K562 (cell line): ENCODE measurements at regions not wholly inside any gene's neighbourhood (a gene's known extent, or its start where the extent isn't known, plus 50 kb on each side); places are given as distances from the start of the nearest gene placed in this dataset.

Experiments
- ATAC-seq: fragments of 200-7000 bp; cut with Tn5 transposase; 3 replicates; pipeline ENCODE4 v1.9.1; 2020; ENCODE audit warnings: moderate library complexity
- BruUV-seq: library from RNA; stranded (reverse); fragments of 400-500 nt; replicated peaks from 2 replicates; lab custom pipeline; 2021; lab: Mats Ljungman, UMichigan
- CTCF ChIA-PET: fragments of 300-600 bp; formaldehyde crosslinking; extraction: SDS; loops from one replicate; lab custom pipeline; 2021; ENCODE audit warnings: low intra/inter-chr PET ratio; lab: Yijun Ruan, JAX
- POLR2A ChIA-PET: fragments of 300-600, 350-650 bp; sonication (Branson Sonifier 250); formaldehyde crosslinking; extraction: SDS; loops from one replicate; lab custom pipeline; 2021; ENCODE audit warnings: antibody characterized with exemption, inconsistent platforms; lab: Yijun Ruan, JAX
- DNase-seq, 4 experiments: peaks; one replicate each; pipeline versions ENCODE4 v3.0.0 to v3.0.0-alpha.2; 2011 to 2018; ENCODE audit warnings: low spot score in 3 of 4, mixed read lengths in 3 of 4; ENCODE audit errors: extremely low read depth in 1 of 4
- FAIRE-seq: peaks from 2 replicates; lab custom pipeline; 2011; peaks lifted over from hg19 to GRCh38; lab: Jason Lieb, UNC
- H2AFZ ChIP-seq: 2 replicates; pipeline ENCODE4 v1.6.0; 2011; ENCODE audit warnings: low read depth, low read length, control low read depth, inconsistent platforms
- H3K27ac ChIP-seq: fragments of 200-600 bp; 3 replicates; pipeline ENCODE4 v1.8.0; 2011; ENCODE audit warnings: low read depth, mild to moderate bottlenecking, control low read depth, inconsistent platforms, low read length, moderate library complexity, mixed read lengths; ENCODE audit errors: extremely low read depth
- H3K27me3 ChIP-seq, 2 experiments: fragments of 300-600 bp in 1 of 2; 2 replicates in 1 of 2; 3 replicates in 1 of 2; pipeline versions ENCODE4 v1.6.0 to v1.8.0; 2011; ENCODE audit warnings: inconsistent platforms in 2 of 2, low read length in 2 of 2, mild to moderate bottlenecking in 1 of 2, mixed read lengths in 1 of 2, moderate library complexity in 1 of 2; ENCODE audit not compliant: control insufficient read depth in 2 of 2, insufficient read depth in 2 of 2
- H3K36me3 ChIP-seq: fragments of 300-600 bp; 3 replicates; pipeline ENCODE4 v1.8.0; 2011; ENCODE audit warnings: mild to moderate bottlenecking, low read length, inconsistent platforms; ENCODE audit not compliant: control insufficient read depth, insufficient read depth
- H3K4me1 ChIP-seq, 2 experiments: fragments of 200-600 bp in 1 of 2; replicated peaks in 1 of 2; 2 replicates in 1 of 2; 3 replicates in 1 of 2; pipeline versions ENCODE4 v1.5.1 to v1.8.0; 2011; ENCODE audit warnings: inconsistent platforms in 2 of 2, low read length in 2 of 2, mild to moderate bottlenecking in 1 of 2, mixed read lengths in 1 of 2, moderate library complexity in 1 of 2; ENCODE audit not compliant: control insufficient read depth in 2 of 2, insufficient read depth in 2 of 2
- H3K4me2 ChIP-seq: 2 replicates; pipeline ENCODE4 v1.6.1; 2011; ENCODE audit warnings: low read length, control low read depth, inconsistent platforms, mixed read lengths; ENCODE audit not compliant: insufficient read depth
- H3K4me3 ChIP-seq: fragments of 200-600 bp; sonication (generic), shearing (Covaris generic); 2 replicates; pipeline ENCODE4 v1.5.1; 2016; ENCODE audit warnings: control low read depth, inconsistent platforms
- H3K79me2 ChIP-seq: fragments of 200-600 bp; 3 replicates; pipeline ENCODE4 v1.8.0; 2011; ENCODE audit warnings: low read length, inconsistent platforms; ENCODE audit not compliant: control insufficient read depth, insufficient read depth
- H3K9ac ChIP-seq, 2 experiments: 2 replicates each; pipeline versions ENCODE4 v1.6.0 to v1.6.1; 2011; ENCODE audit warnings: low read depth in 2 of 2, low read length in 2 of 2, control low read depth in 1 of 2, inconsistent platforms in 1 of 2, mild to moderate bottlenecking in 1 of 2, mixed read lengths in 1 of 2; ENCODE audit not compliant: insufficient read depth in 1 of 2
- H3K9me1 ChIP-seq: one replicate; pipeline ENCODE4 v1.6.0; 2011; ENCODE audit warnings: inconsistent platforms, mild to moderate bottlenecking, low read length, moderate library complexity; ENCODE audit not compliant: control insufficient read depth, insufficient read depth
- H3K9me3 ChIP-seq: replicated peaks from 2 replicates; pipeline ENCODE4 v1.5.1; 2011; ENCODE audit warnings: low read depth, low read length, inconsistent platforms; ENCODE audit not compliant: control insufficient read depth, insufficient read depth
- H4K20me1 ChIP-seq: replicated peaks from 2 replicates; pipeline ENCODE4 v1.6.1; 2011; ENCODE audit warnings: low read length, inconsistent platforms, mixed read lengths; ENCODE audit not compliant: control insufficient read depth, insufficient read depth
- BRF1 ChIP-seq: IDR thresholded peaks from 3 replicates; pipeline ENCODE4 v1.6.1; 2011; ENCODE audit warnings: borderline replicate concordance, mild to moderate bottlenecking; ENCODE audit not compliant: insufficient read length; ENCODE audit errors: extremely low read depth
- CHCHD3 ChIP-seq: fragments of 250-450 bp; sonication (Bioruptor Pico); IDR thresholded peaks from 2 replicates; pipeline ENCODE4 v2.1.2; 2022; ENCODE audit warnings: mild to moderate bottlenecking
- HMGN3 ChIP-seq: IDR thresholded peaks from 2 replicates; pipeline ENCODE4 v1.6.1; 2011; ENCODE audit warnings: borderline replicate concordance, low read depth, mild to moderate bottlenecking, mixed read lengths, low read length; ENCODE audit not compliant: insufficient read length; ENCODE audit errors: extremely low read depth
- MTF1 ChIP-seq: fragments of 250-450 bp; sonication (Bioruptor Pico); IDR thresholded peaks from 2 replicates; pipeline ENCODE4 v1.9.0; 2021; ENCODE audit warnings: moderate library complexity, mild to moderate bottlenecking, inconsistent platforms, borderline replicate concordance
- NONO ChIP-seq, 2 experiments: fragments of 200-400 bp in 1 of 2; fragments of 450-650 bp in 1 of 2; formaldehyde crosslinking in 1 of 2; IDR thresholded peaks; 2 replicates each; pipeline ENCODE4 v1.6.1; 2017; ENCODE audit warnings: low read depth in 2 of 2, mild to moderate bottlenecking in 2 of 2, moderate library complexity in 2 of 2, low read length in 1 of 2
- TBL1XR1 ChIP-seq, 2 experiments: IDR thresholded peaks; 2 replicates each; pipeline ENCODE4 v1.6.1; 2012; ENCODE audit warnings: improper control_type of control experiment in 2 of 2, low read length in 2 of 2, mild to moderate bottlenecking in 1 of 2
- ZNF586 ChIP-seq: fragments of 450-650 bp; formaldehyde crosslinking; conservative IDR thresholded peaks from 2 replicates; pipeline ENCODE4 v1.4.0; 2020; ENCODE audit warnings: mild to moderate bottlenecking, moderate library complexity
- WGBS: fragments of 100-300 bp; shearing (Covaris generic); methylation state at CpG from one replicate; pipeline ENCODE4 v1.1.6; 2016; ENCODE audit warnings: low coverage, mixed read lengths; ENCODE audit not compliant: insufficient coverage; ENCODE audit errors: missing lambda C conversion rate; 5-methylcytosine and 5-hydroxymethylcytosine counted together
- in situ Hi-C: fragments of 300-500 bp; cut with MboI; formaldehyde crosslinking; loops from 4 replicates; pipeline ENCODE4 v1.15.0; 2018; ENCODE audit warnings: inconsistent platforms, mixed read lengths
- intact Hi-C: fragments of 100-400 bp; cut with micrococcal nuclease; formaldehyde crosslinking; loops from 2 replicates; pipeline ENCODE4 v1.14.2; 2022
- TF ChIP-seq, protein P1 (sequence below): fragments of 450-650 bp; formaldehyde crosslinking; IDR thresholded peaks from 2 replicates; pipeline ENCODE4 v1.4.0; 2022; ENCODE audit warnings: missing genetic modification characterization

DNA sequence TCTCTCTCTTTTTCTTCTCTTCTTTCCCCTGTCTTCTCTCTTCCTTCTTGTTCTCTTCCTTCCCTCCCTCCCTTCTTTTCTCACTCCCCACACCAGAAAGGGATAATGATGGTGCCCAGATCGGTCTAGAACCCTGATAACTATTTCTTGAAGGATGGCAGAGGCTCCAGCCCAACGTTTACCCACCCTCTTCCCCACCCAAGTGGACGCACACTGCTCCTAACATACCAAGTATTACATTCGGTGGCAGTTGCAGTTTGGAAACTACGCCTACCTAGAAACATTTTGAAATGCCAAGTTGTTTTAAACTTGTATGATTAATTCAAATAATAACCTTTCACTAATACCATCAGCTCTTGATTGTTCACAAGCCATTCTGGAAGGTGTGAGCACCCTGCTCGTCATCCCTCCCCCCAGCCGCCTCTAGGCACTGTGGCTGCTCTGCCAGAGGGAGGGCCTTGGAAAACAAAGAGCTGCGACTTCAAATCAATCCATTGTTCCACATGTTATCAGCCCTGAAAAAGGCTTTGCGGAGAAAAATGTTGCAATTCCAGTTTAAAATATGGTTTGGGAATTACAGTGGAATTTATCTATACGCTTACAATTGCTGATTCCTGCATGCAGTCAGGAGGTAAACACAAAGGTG is 1017.5 kb upstream of the TENM3 start:
- no peaks in the 10 kb centered on the region for H3K9me1 ChIP-seq
- WGBS = under 1% methylated on average over 9 of the region's 10 CpGs
- DNase-seq (no peak), FAIRE-seq (no peak), ATAC-seq (no peak)
- 0 out of 2 replicates have a peak, but pooled peaks cover 2% of the 10 kb centered on the region for H3K9me3 ChIP-seq
- H3K27ac ChIP-seq = no peak overlapping the region
- no peak overlapping the region for H2AFZ ChIP-seq
- no peaks in the 10 kb centered on the region for H3K79me2 ChIP-seq
- ChIA-PET CTCF (no interaction called here), POLR2A (no interaction called here)
- H4K20me1 ChIP-seq = no peaks in the 10 kb centered on the region
- H3K27me3 ChIP-seq = no peaks in the 10 kb centered on the region
- H3K4me2 ChIP-seq = no peak overlapping the region
- in situ Hi-C loops (no loop called here), intact Hi-C loops (no loop called here)
- no peak overlapping the region for H3K9ac ChIP-seq
- no peaks in the 10 kb centered on the region for H3K4me1 ChIP-seq
- no peak overlapping the region for H3K4me3 ChIP-seq
- BruUV-seq = no TSS peak
- no peaks in the 10 kb centered on the region for H3K36me3 ChIP-seq
- TF ChIP-seq NONO (IDR thresholded peaks at IDR 0.05; ENCODE audit: low read depth in 2 of 2, low read length in 1 of 2) (no peak), BRF1 (no peak), MTF1 (CRISPR knock-in tag) (no peak), HMGN3 (no peak), CHCHD3 (CRISPR knock-in tag) (no peak), ZNF586 (no peak), TBL1XR1 (IDR thresholded peaks at IDR 0.05; ENCODE audit: low read length in 2 of 2) (no peak)
- TF ChIP-seq, protein P1, sequence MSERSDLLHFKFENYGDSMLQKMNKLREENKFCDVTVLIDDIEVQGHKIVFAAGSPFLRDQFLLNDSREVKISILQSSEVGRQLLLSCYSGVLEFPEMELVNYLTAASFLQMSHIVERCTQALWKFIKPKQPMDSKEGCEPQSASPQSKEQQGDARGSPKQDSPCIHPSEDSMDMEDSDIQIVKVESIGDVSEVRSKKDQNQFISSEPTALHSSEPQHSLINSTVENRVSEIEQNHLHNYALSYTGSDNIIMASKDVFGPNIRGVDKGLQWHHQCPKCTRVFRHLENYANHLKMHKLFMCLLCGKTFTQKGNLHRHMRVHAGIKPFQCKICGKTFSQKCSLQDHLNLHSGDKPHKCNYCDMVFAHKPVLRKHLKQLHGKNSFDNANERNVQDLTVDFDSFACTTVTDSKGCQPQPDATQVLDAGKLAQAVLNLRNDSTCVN (CRISPR knock-in tag) = no peak
